H1 (cell line): ENCODE measurements at regions not wholly inside any gene's neighbourhood (a gene's known extent, or its start where the extent isn't known, plus 50 kb on each side); places are given as distances from the start of the nearest gene placed in this dataset.

Experiments
- CTCF ChIA-PET: fragments of 300-600 bp; sonication (Branson Sonifier 250); formaldehyde crosslinking; loops from one replicate; lab custom pipeline; 2021; ENCODE audit not compliant: partially characterized antibody; lab: Charles Lee
- POLR2A ChIA-PET: fragments of 300-600 bp; sonication (Branson Sonifier 250); formaldehyde crosslinking; loops from one replicate; lab custom pipeline; 2021; ENCODE audit warnings: inconsistent platforms; ENCODE audit not compliant: partially characterized antibody; lab: Charles Lee
- DNase-seq, 2 experiments: peaks; one replicate each; pipeline versions ENCODE4 v3.0.0 to v3.0.0-alpha.2; 2010 to 2022; ENCODE audit warnings: low spot score in 2 of 2, low read depth in 1 of 2, mixed read lengths in 1 of 2
- FAIRE-seq: peaks from 2 replicates; lab custom pipeline; 2011; peaks lifted over from hg19 to GRCh38; lab: Jason Lieb, UNC
- H2AFZ ChIP-seq: 2 replicates; pipeline ENCODE4 v1.8.1; 2012; ENCODE audit warnings: low read length, inconsistent platforms
- H2AK5ac ChIP-seq: 2 replicates; pipeline ENCODE4 v1.6.1; 2013; ENCODE audit warnings: low read depth, low read length
- H2BK120ac ChIP-seq: replicated peaks from 2 replicates; pipeline ENCODE3; 2013; ENCODE audit warnings: low read depth, low read length, inconsistent platforms
- H2BK12ac ChIP-seq: 2 replicates; pipeline ENCODE4 v1.6.1; 2013; ENCODE audit warnings: low read depth, low read length
- H2BK15ac ChIP-seq: 2 replicates; pipeline ENCODE4 v1.6.1; 2013; ENCODE audit warnings: low read length
- H2BK20ac ChIP-seq: 2 replicates; pipeline ENCODE4 v1.6.1; 2013; ENCODE audit warnings: low read length
- H2BK5ac ChIP-seq: 2 replicates; pipeline ENCODE4 v1.6.1; 2013; ENCODE audit warnings: low read depth, low read length
- H3K14ac ChIP-seq: 2 replicates; pipeline ENCODE4 v1.6.1; 2013; ENCODE audit warnings: inconsistent platforms; ENCODE audit not compliant: insufficient read length
- H3K18ac ChIP-seq: 2 replicates; pipeline ENCODE4 v1.6.1; 2013; ENCODE audit warnings: low read length; ENCODE audit errors: extremely low read depth
- H3K23ac ChIP-seq: 2 replicates; pipeline ENCODE4 v1.6.1; 2013; ENCODE audit warnings: inconsistent platforms; ENCODE audit not compliant: insufficient read length
- H3K23me2 ChIP-seq: 2 replicates; pipeline ENCODE4 v1.6.1; 2013; ENCODE audit warnings: low read depth, low read length
- H3K27ac ChIP-seq: 2 replicates; pipeline ENCODE4 v1.6.1; 2011; ENCODE audit warnings: low read depth, low read length, inconsistent platforms
- H3K27me3 ChIP-seq, 4 experiments: replicated peaks in 1 of 4; 1 replicate in 1 of 4; 2 replicates in 3 of 4; pipeline versions ENCODE4 v1.6.1 to v1.8.1; 2011 to 2013; ENCODE audit warnings: low read length in 3 of 4, mild to moderate bottlenecking in 3 of 4, inconsistent platforms in 2 of 4, mixed read lengths in 2 of 4, moderate library complexity in 1 of 4; ENCODE audit not compliant: control insufficient read depth in 3 of 4, insufficient read depth in 3 of 4; ENCODE audit errors: extremely low read depth in 1 of 4
- H3K36me3 ChIP-seq, 4 experiments: 2 replicates each; pipeline versions ENCODE4 v1.6.1 to v1.8.1; 2011 to 2013; ENCODE audit warnings: mild to moderate bottlenecking in 4 of 4, low read length in 3 of 4, moderate library complexity in 2 of 4, control low read depth in 1 of 4, inconsistent platforms in 1 of 4; ENCODE audit not compliant: insufficient read depth in 4 of 4, control insufficient read depth in 2 of 4
- H3K4ac ChIP-seq: replicated peaks from 2 replicates; pipeline ENCODE3; 2013; ENCODE audit warnings: low read length, low read depth, mixed read lengths, inconsistent platforms; ENCODE audit not compliant: insufficient read length
- H3K4me1 ChIP-seq, 4 experiments: replicated peaks in 1 of 4; 1 replicate in 1 of 4; 2 replicates in 3 of 4; pipeline versions ENCODE4 v1.6.1 to v1.8.1; 2011 to 2013; ENCODE audit warnings: low read length in 3 of 4, inconsistent platforms in 2 of 4, mixed read lengths in 1 of 4; ENCODE audit not compliant: insufficient read depth in 4 of 4, control insufficient read depth in 3 of 4
- H3K4me2 ChIP-seq, 2 experiments: 2 replicates each; pipeline versions ENCODE4 v1.6.1 to v1.8.1; 2011 to 2013; ENCODE audit warnings: low read depth in 2 of 2, low read length in 2 of 2, control low read depth in 1 of 2, inconsistent platforms in 1 of 2, mild to moderate bottlenecking in 1 of 2; ENCODE audit not compliant: insufficient read depth in 1 of 2
- H3K4me3 ChIP-seq, 4 experiments: fragments of 200-600, 300-600 bp in 1 of 4; sonication (generic), shearing (Covaris generic), sonication (Bioruptor Twin) in 1 of 4; 2 replicates each; pipeline versions ENCODE4 v1.5.1 to v1.8.1; 2011 to 2016; ENCODE audit warnings: low read length in 4 of 4, low read depth in 3 of 4, control low read depth in 2 of 4, inconsistent platforms in 2 of 4, mild to moderate bottlenecking in 2 of 4, mixed read lengths in 1 of 4, moderate library complexity in 1 of 4; ENCODE audit not compliant: insufficient read depth in 2 of 4; ENCODE audit errors: extremely low read depth in 1 of 4
- H3K56ac ChIP-seq: replicated peaks from 2 replicates; pipeline ENCODE3; 2013; ENCODE audit warnings: low read depth, mild to moderate bottlenecking, mixed read lengths, low read length, inconsistent platforms; ENCODE audit not compliant: insufficient read length
- H3K79me1 ChIP-seq: 2 replicates; pipeline ENCODE4 v1.6.1; 2013; ENCODE audit warnings: low read depth, low read length, control low read depth
- H3K79me2 ChIP-seq, 2 experiments: 2 replicates each; pipeline versions ENCODE4 v1.6.1 to v1.8.1; 2012 to 2013; ENCODE audit warnings: low read length in 2 of 2, mild to moderate bottlenecking in 2 of 2, inconsistent platforms in 1 of 2; ENCODE audit not compliant: insufficient read depth in 2 of 2, control insufficient read depth in 1 of 2
- H3K9ac ChIP-seq, 4 experiments: replicated peaks in 1 of 4; 1 replicate in 1 of 4; 2 replicates in 3 of 4; pipeline versions ENCODE4 v1.6.1 to v1.8.1; 2011 to 2013; ENCODE audit warnings: low read depth in 3 of 4, low read length in 3 of 4, control low read depth in 2 of 4, mild to moderate bottlenecking in 2 of 4, moderate library complexity in 2 of 4, inconsistent platforms in 1 of 4; ENCODE audit errors: extremely low read depth in 1 of 4
- H3K9me3 ChIP-seq, 2 experiments: 2 replicates each; pipeline versions ENCODE4 v1.6.1 to v1.8.1; 2012 to 2013; ENCODE audit warnings: mild to moderate bottlenecking in 2 of 2, moderate library complexity in 2 of 2, control low read depth in 1 of 2, inconsistent platforms in 1 of 2, low read depth in 1 of 2, low read length in 1 of 2, mixed read lengths in 1 of 2; ENCODE audit not compliant: insufficient read depth in 2 of 2
- H4K20me1 ChIP-seq, 2 experiments: replicated peaks in 1 of 2; 2 replicates each; pipeline versions ENCODE3 to v1.8.1; 2011 to 2013; ENCODE audit warnings: inconsistent platforms in 2 of 2, low read length in 2 of 2, mild to moderate bottlenecking in 1 of 2; ENCODE audit not compliant: insufficient read depth in 2 of 2, control insufficient read depth in 1 of 2
- H4K5ac ChIP-seq: 2 replicates; pipeline ENCODE4 v1.6.1; 2013; ENCODE audit warnings: low read length, low read depth, mixed read lengths, inconsistent platforms; ENCODE audit not compliant: insufficient read length
- H4K8ac ChIP-seq: 2 replicates; pipeline ENCODE4 v1.8.0; 2013; ENCODE audit warnings: mild to moderate bottlenecking, moderate library complexity, low read length, inconsistent platforms; ENCODE audit not compliant: insufficient read depth; ENCODE audit errors: extremely low read depth
- H4K91ac ChIP-seq: replicated peaks from 2 replicates; pipeline ENCODE3; 2013; ENCODE audit warnings: low read length, mixed read lengths, inconsistent platforms; ENCODE audit not compliant: insufficient read length
- ATF3 ChIP-seq: IDR thresholded peaks from 2 replicates; pipeline ENCODE4 v1.6.1; 2011; ENCODE audit warnings: low read depth, mild to moderate bottlenecking, low read length; ENCODE audit not compliant: insufficient read depth
- PHF8 ChIP-seq: fragments of 200-600 bp; sonication (generic); conservative IDR thresholded peaks from 2 replicates; pipeline ENCODE4 v1.7.1; 2012; ENCODE audit warnings: low read depth, mild to moderate bottlenecking, inconsistent platforms, low read length, moderate library complexity
- SP4 ChIP-seq: IDR thresholded peaks from 2 replicates; pipeline ENCODE4 v1.6.1; 2012; ENCODE audit warnings: low read length, inconsistent platforms
- SRF ChIP-seq: IDR thresholded peaks from 2 replicates; pipeline ENCODE4 v1.6.1; 2011; ENCODE audit warnings: mild to moderate bottlenecking, low read depth, low read length, moderate library complexity
- ZNF274 ChIP-seq: IDR thresholded peaks from 2 replicates; pipeline ENCODE4 v1.7.0; 2012; ENCODE audit warnings: low read length, borderline replicate concordance; ENCODE audit errors: extremely low read depth

GRCh38 chr1:199705825-199706224 lies 321.7 kb upstream of the NR5A2 start:
- Histone ChIP-seq H3K56ac (no peak overlapping the region), H3K27me3 (no peaks in the 10 kb centered on the region), H3K4me3 (no peak overlapping the region), H4K5ac (no peak overlapping the region), H2BK15ac (no peak overlapping the region), H3K23me2 (no peaks in the 10 kb centered on the region), H3K4me1 (no peaks in the 10 kb centered on the region), H2AFZ (no peak overlapping the region), H4K20me1 (no peaks in the 10 kb centered on the region), H3K79me1 (no peaks in the 10 kb centered on the region), H4K91ac (no peak overlapping the region), H3K18ac (no peak overlapping the region), H3K23ac (no peak overlapping the region), H3K79me2 (no peaks in the 10 kb centered on the region), H3K4ac (no peak overlapping the region)
- FAIRE-seq: no peak
- ChIA-PET CTCF (interaction anchor here (0.6 to 1.2 kb wide), 5 partner anchors 8 to 249 kb away, joined by 3 to 5 read pairs (median 3); no protein-coding TSS in a partner anchor), POLR2A (no interaction called here)
- TF ChIP-seq SP4 (no peak), ZNF274 (no peak), PHF8 (no peak), SRF (no peak), ATF3 (no peak)
- TF ChIP-seq, all 59 proteins: peak for 0
- Histone ChIP-seq H3K4me2 (no peak overlapping the region), H3K9me3 (peaks cover 0 to 5% of the 10 kb centered on the region in 2 experiments; a peak in 2 of 4 replicates), H3K9ac (no peak overlapping the region), H3K36me3 (no peaks in the 10 kb centered on the region), H2BK20ac (no peak overlapping the region), H2BK5ac (no peak overlapping the region), H4K8ac (no peak overlapping the region), H3K27ac (no peak overlapping the region), H2AK5ac (no peak overlapping the region), H3K14ac (no peak overlapping the region), H2BK12ac (no peak overlapping the region), H2BK120ac (no peak overlapping the region)
- no peak for DNase-seq
